Activated naive CD8-positive, alpha-beta T cell treated with anti-CD3 and anti-CD28 coated beads, Interleukin-2, amount 50 U/mL, for 24 hours (primary cell): ENCODE measurements at regions not wholly inside any gene's neighbourhood (a gene's known extent, or its start where the extent isn't known, plus 50 kb on each side); places are given as distances from the start of the nearest gene placed in this dataset.

Experiments
- ATAC-seq: fragments of 150-1000 bp; cut with Tn5 transposase; one replicate; pipeline ENCODE4 v1.10.0; 2021
- DNase-seq: peaks from one replicate; pipeline ENCODE4 v3.0.0; 2021
- H3K27ac Mint-ChIP-seq: one replicate; pipeline ENCODE4 v1.8.0; 2021; ENCODE audit warnings: mild to moderate bottlenecking, mixed read lengths
- H3K27me3 Mint-ChIP-seq: one replicate; pipeline ENCODE4 v1.8.0; 2021; ENCODE audit warnings: mixed read lengths
- H3K36me3 Mint-ChIP-seq: one replicate; pipeline ENCODE4 v1.8.0; 2021; ENCODE audit warnings: low read depth, mixed read lengths
- H3K4me1 Mint-ChIP-seq: one replicate; pipeline ENCODE4 v1.8.0; 2021; ENCODE audit warnings: mixed read lengths
- H3K4me3 Mint-ChIP-seq: one replicate; pipeline ENCODE4 v1.8.0; 2021; ENCODE audit warnings: mild to moderate bottlenecking, moderate library complexity, mixed read lengths
- H3K9me3 Mint-ChIP-seq: one replicate; pipeline ENCODE4 v1.8.0; 2021; ENCODE audit warnings: mixed read lengths

- Mint-ChIP-seq H3K27me3 (no peaks in the 10 kb centered on the region), H3K27ac (no peak overlapping the region), H3K9me3 (no peaks in the 10 kb centered on the region), H3K4me3 (no peak overlapping the region), H3K4me1 (no peaks in the 10 kb centered on the region), H3K36me3 (no peaks in the 10 kb centered on the region)
- ATAC-seq (no peak), DNase-seq (no peak)
Measured at GRCh38 chrX:46382595-46382994, 162.6 kb downstream of the ZNF674 start.

GRCh38 chrX:46381630-46382029 lies 163.6 kb downstream of the ZNF674 start:
- Mint-ChIP-seq H3K36me3 (no peaks in the 10 kb centered on the region), H3K9me3 (no peaks in the 10 kb centered on the region), H3K27ac (no peak overlapping the region), H3K4me3 (no peak overlapping the region), H3K4me1 (peaks cover 2% of the 10 kb centered on the region), H3K27me3 (no peaks in the 10 kb centered on the region)
- ATAC-seq = no peak
- DNase-seq = peak; percentile 19

GRCh38 chrX:46380148-46380752 lies 165.0 kb downstream of the ZNF674 start:
- Mint-ChIP-seq H3K4me3 (no peak overlapping the region), H3K4me1 (peaks cover 12% of the 10 kb centered on the region), H3K9me3 (no peaks in the 10 kb centered on the region), H3K36me3 (no peaks in the 10 kb centered on the region), H3K27ac (no peak overlapping the region), H3K27me3 (no peaks in the 10 kb centered on the region)
- DNase-seq (no peak), ATAC-seq (no peak)

GRCh38 chrX:46376246-46376885 lies 168.9 kb downstream of the ZNF674 start:
- peak; percentile 91 for ATAC-seq
- Mint-ChIP-seq H3K27me3 (no peaks in the 10 kb centered on the region), H3K9me3 (no peaks in the 10 kb centered on the region), H3K4me1 (peaks cover 12% of the 10 kb centered on the region), H3K27ac (no peak overlapping the region), H3K36me3 (no peaks in the 10 kb centered on the region), H3K4me3 (no peak overlapping the region)
- peak; percentile 13 for DNase-seq

GRCh38 chrX:46375831-46376230 lies 169.4 kb downstream of the ZNF674 start:
- Mint-ChIP-seq H3K4me1 (peaks cover 12% of the 10 kb centered on the region), H3K27ac (no peak overlapping the region), H3K4me3 (no peak overlapping the region), H3K36me3 (no peaks in the 10 kb centered on the region), H3K9me3 (no peaks in the 10 kb centered on the region), H3K27me3 (no peaks in the 10 kb centered on the region)
- ATAC-seq = no peak
- no peak for DNase-seq

GRCh38 chrX:46374371-46374770 lies 170.8 kb downstream of the ZNF674 start:
- Mint-ChIP-seq H3K4me3 (no peak overlapping the region), H3K9me3 (no peaks in the 10 kb centered on the region), H3K4me1 (peaks cover 12% of the 10 kb centered on the region), H3K27me3 (no peaks in the 10 kb centered on the region), H3K36me3 (no peaks in the 10 kb centered on the region), H3K27ac (no peak overlapping the region)
- DNase-seq (no peak), ATAC-seq (no peak)

- Mint-ChIP-seq H3K36me3 (no peaks in the 10 kb centered on the region), H3K27ac (no peak overlapping the region), H3K4me1 (no peaks in the 10 kb centered on the region), H3K27me3 (no peaks in the 10 kb centered on the region), H3K9me3 (no peaks in the 10 kb centered on the region), H3K4me3 (no peak overlapping the region)
- no peak for DNase-seq
- ATAC-seq = no peak
Measured at GRCh38 chrX:46367491-46367890, 177.7 kb downstream of the ZNF674 start.

- Mint-ChIP-seq H3K36me3 (no peaks in the 10 kb centered on the region), H3K9me3 (no peaks in the 10 kb centered on the region), H3K4me3 (no peak overlapping the region), H3K4me1 (no peaks in the 10 kb centered on the region), H3K27ac (no peak overlapping the region), H3K27me3 (no peaks in the 10 kb centered on the region)
- ATAC-seq (no peak), DNase-seq (no peak)
Measured at GRCh38 chrX:46366381-46367207, 178.6 kb downstream of the ZNF674 start.

- peaks cover 7% of the 10 kb centered on the region for H3K9me3 Mint-ChIP-seq
- H3K27ac Mint-ChIP-seq = no peak overlapping the region
- no peaks in the 10 kb centered on the region for H3K27me3 Mint-ChIP-seq
- ATAC-seq (no peak), DNase-seq (no peak)
- no peaks in the 10 kb centered on the region for H3K36me3 Mint-ChIP-seq
- no peak overlapping the region for H3K4me3 Mint-ChIP-seq
- no peaks in the 10 kb centered on the region for H3K4me1 Mint-ChIP-seq
Measured at GRCh38 chrX:46354481-46354880, 190.7 kb downstream of the ZNF674 start.

- H3K9me3 Mint-ChIP-seq = no peaks in the 10 kb centered on the region
- H3K36me3 Mint-ChIP-seq = no peaks in the 10 kb centered on the region
- H3K27me3 Mint-ChIP-seq = no peaks in the 10 kb centered on the region
- ATAC-seq (no peak), DNase-seq (no peak)
- H3K27ac Mint-ChIP-seq = no peak overlapping the region
- no peaks in the 10 kb centered on the region for H3K4me1 Mint-ChIP-seq
- H3K4me3 Mint-ChIP-seq = no peak overlapping the region
Measured at GRCh38 chrX:46341767-46342322, 203.4 kb downstream of the ZNF674 start.

GRCh38 chrX:46340696-46341095 lies 204.5 kb downstream of the ZNF674 start:
- DNase-seq (no peak), ATAC-seq (no peak)
- Mint-ChIP-seq H3K36me3 (peaks cover 2% of the 10 kb centered on the region), H3K9me3 (no peaks in the 10 kb centered on the region), H3K27me3 (no peaks in the 10 kb centered on the region), H3K4me3 (no peak overlapping the region), H3K27ac (no peak overlapping the region), H3K4me1 (no peaks in the 10 kb centered on the region)

GRCh38 chrX:46333550-46333949 lies 211.7 kb downstream of the ZNF674 start:
- DNase-seq (no peak), ATAC-seq (no peak)
- Mint-ChIP-seq H3K27ac (no peak overlapping the region), H3K9me3 (no peaks in the 10 kb centered on the region), H3K4me3 (no peak overlapping the region), H3K4me1 (peaks cover 12% of the 10 kb centered on the region), H3K36me3 (peaks cover 2% of the 10 kb centered on the region), H3K27me3 (no peaks in the 10 kb centered on the region)

- Mint-ChIP-seq H3K4me1 (peaks cover 27% of the 10 kb centered on the region), H3K4me3 (no peak overlapping the region), H3K27ac (no peak overlapping the region), H3K9me3 (no peaks in the 10 kb centered on the region), H3K36me3 (peaks cover 1% of the 10 kb centered on the region), H3K27me3 (no peaks in the 10 kb centered on the region)
- ATAC-seq = no peak
- no peak for DNase-seq
Measured at GRCh38 chrX:46330981-46331380, 214.2 kb downstream of the ZNF674 start.

- Mint-ChIP-seq H3K27me3 (no peaks in the 10 kb centered on the region), H3K4me1 (peaks cover 31% of the 10 kb centered on the region), H3K27ac (no peak overlapping the region), H3K36me3 (no peaks in the 10 kb centered on the region), H3K4me3 (no peak overlapping the region), H3K9me3 (no peaks in the 10 kb centered on the region)
- DNase-seq (no peak), ATAC-seq (no peak)
Measured at GRCh38 chrX:46330513-46330912, 214.7 kb downstream of the ZNF674 start.

GRCh38 chrX:46328133-46328532 lies 217.1 kb downstream of the ZNF674 start:
- Mint-ChIP-seq H3K9me3 (no peaks in the 10 kb centered on the region), H3K36me3 (no peaks in the 10 kb centered on the region), H3K27ac (no peak overlapping the region), H3K27me3 (no peaks in the 10 kb centered on the region), H3K4me1 (peaks cover 47% of the 10 kb centered on the region), H3K4me3 (no peak overlapping the region)
- ATAC-seq = no peak
- DNase-seq = no peak
